ENCODE measurements at regions not wholly inside any gene's neighbourhood (a gene's known extent, or its start where the extent isn't known, plus 50 kb on each side); places are given as distances from the start of the nearest gene placed in this dataset.

DNA sequence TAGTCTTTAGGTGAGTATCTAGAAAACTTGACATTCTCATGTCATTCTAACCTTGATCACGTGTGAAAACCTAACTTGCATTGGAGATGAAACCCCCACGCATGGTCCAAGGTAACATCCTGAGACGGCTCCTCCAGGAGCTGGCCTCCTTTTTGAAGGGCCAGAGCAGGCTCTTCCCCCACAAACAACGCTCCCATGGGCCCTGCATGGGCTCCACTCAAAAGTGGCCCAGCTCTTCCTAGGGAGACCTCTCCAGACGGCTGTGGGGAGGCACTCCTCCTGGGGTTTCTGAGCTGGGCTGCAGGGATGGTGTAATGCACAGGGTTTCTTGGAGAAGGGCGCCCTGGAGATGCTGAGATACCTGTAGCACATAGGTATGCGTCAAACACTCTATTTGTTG lies 296.2 kb upstream of the IRX1 start:
- TF ChIP-seq, protein P1, sequence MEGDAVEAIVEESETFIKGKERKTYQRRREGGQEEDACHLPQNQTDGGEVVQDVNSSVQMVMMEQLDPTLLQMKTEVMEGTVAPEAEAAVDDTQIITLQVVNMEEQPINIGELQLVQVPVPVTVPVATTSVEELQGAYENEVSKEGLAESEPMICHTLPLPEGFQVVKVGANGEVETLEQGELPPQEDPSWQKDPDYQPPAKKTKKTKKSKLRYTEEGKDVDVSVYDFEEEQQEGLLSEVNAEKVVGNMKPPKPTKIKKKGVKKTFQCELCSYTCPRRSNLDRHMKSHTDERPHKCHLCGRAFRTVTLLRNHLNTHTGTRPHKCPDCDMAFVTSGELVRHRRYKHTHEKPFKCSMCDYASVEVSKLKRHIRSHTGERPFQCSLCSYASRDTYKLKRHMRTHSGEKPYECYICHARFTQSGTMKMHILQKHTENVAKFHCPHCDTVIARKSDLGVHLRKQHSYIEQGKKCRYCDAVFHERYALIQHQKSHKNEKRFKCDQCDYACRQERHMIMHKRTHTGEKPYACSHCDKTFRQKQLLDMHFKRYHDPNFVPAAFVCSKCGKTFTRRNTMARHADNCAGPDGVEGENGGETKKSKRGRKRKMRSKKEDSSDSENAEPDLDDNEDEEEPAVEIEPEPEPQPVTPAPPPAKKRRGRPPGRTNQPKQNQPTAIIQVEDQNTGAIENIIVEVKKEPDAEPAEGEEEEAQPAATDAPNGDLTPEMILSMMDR (IDR thresholded peaks at IDR 0.05), result no peak
- no peak for TF ChIP-seq ZFX (IDR thresholded peaks at IDR 0.05; ENCODE audit: borderline replicate concordance)
